Fibroblast of gingiva (primary cell): ENCODE measurements at regions not wholly inside any gene's neighbourhood (a gene's known extent, or its start where the extent isn't known, plus 50 kb on each side); places are given as distances from the start of the nearest gene placed in this dataset.
A peak's percentile ranks its signal among the peaks of the same experiment; 100 is the strongest.
"Not testable (repeated sequence)": the region's sequence is repeated elsewhere in the genome, so short reads cannot be mapped to it uniquely, and the experiment has no call there.

Experiments used
- DNase-seq: peaks from one replicate; pipeline ENCODE4 v3.0.0-alpha.2; 2011; ENCODE audit warnings: low read depth

DNA sequence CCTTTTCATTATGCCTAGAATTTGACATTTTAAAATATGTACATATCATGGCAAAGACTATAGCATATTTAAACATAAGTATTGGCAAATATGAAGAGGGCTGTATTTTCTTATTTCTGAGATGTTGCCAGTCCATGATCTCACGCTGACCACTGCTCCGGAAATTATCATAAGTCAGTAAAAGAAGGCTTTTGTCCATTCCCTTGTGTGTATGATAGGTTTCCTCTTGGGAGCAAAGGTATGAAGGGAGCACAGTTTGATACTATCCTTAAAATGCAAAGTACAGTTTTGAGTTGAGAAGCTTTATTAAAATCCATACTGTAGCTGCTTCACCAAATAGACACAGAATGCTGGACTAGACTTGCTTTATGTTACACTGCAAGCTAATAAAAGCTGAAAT lies 52.6 kb upstream of the AGA start:
- DNase-seq = no peak

DNA sequence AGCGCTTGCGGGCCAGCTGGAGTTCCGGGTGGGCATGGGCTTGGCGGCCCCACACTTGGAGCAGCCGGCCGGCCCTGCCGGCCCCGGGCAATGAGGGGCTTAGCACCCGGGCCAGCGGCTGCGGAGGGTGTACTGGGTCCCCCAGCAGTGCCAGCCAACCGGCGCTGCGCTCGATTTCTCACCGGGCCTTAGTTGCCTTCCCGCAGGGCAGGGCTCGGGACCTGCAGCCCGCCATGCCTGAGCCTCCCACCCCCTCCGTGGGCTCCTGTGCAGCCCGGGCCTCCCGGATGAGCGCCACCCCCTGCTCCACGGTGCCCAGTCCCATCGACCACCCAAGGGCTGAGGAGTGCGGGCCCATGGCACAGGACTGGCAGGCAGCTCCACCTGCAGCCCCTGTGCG lies 53.4 kb upstream of the AGA start:
- DNase-seq = not testable (repeated sequence)

DNA sequence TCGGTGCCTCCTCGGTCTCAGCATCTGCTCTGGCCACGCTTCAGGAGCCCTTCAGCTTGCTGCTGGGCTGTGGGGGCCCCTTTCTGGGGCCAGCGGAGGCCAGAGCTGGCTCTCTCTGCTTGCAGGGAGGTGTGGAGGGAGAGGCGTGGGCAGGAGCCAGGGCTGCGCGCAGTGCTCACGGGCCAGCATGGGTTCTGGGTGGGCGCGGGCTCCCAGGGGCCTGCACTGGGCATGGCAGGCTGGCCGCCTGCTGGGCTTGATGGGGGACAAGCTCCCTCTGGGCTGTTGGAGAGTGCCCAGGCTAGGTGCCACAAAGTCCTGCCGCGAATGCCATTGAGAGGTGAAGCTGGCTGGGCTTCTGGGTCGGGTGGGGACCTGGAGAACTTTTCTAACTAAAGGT lies 57.3 kb upstream of the AGA start:
- DNase-seq = no peak

DNA sequence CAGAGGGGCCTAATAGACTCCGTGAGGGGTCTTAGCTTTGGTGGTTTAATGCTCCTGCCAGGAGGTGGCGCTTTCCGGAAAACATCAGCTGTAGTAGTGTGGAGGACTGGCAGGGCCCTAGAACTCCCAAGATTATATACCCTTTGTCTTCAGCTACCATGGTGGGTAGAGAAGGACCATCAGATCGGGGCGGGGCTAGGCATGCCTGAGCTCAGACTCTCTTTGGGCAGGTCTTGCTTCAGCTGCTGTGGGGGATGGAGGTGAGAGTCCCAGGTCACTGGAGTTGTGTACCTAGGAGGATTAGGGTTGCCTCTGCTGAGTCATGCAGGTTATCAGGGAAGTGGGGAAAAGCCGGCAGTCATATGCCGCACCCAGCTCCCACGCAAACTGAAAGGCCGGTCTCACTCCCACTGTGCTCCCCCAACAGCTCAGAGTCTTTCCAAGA lies 63.0 kb upstream of the AGA start:
- DNase-seq = no peak

DNA sequence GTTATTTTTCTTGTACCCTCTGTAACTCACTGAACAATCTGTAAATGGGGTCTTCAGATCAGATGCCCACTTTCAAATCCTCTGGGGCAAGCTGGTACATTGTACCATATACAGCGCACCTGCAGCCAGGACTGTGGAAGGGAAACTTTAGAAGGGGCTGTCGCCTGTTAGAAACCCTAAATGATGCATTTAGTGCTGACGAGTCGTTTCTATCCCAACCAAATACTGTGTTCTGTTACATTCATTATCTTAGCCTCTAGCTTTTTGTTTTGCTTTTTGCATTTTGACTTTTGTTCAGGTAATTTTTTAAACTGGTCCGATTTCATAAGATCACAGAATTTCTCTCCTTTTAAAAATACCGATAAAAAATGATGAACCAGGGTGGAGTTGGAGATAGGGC lies 66.4 kb upstream of the AGA start:
- no peak for DNase-seq

DNA sequence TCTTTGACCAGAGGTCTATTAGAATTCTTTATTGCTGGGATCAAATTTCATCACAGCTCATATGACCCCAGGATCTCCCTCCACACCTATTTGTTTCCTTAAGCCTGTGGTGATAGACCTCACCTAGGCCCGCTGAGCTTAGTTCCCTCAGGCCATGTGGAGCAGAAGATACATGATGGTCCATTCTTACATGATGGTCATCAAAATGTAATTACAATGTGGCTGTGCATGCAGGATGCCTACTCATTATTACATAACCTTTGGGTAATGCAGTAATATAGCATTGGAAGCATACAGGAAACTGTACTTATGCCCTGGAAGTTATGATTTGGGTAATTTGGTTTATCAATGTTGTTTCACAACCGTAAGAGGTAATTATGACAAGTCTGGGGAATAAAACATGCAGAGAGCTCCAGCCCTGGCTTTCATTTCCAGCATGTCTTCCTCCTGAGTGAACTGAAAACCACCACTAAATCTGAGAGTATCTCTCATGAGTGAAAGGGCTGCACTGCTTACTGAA lies 67.0 kb upstream of the AGA start:
- no peak for DNase-seq

DNA sequence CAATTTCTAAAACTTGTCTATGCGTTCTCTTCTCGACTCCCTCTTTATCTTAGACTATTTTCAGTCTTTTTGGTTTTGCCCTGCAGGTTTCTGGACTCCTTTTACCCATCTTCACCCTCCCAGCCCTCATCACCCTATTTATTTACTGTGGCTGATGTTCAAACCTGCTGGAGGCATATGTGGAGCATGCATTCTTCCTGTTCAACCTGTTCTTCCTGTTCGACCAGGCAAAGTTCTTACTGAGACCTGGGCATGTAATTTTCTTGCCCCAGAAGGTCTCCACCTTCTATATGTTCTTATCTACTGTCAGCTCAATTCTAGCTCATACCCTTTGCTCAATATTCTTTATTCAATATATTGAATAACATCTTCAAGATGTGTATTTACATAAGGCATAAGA lies 69.4 kb upstream of the AGA start:
- DNase-seq = no peak

DNA sequence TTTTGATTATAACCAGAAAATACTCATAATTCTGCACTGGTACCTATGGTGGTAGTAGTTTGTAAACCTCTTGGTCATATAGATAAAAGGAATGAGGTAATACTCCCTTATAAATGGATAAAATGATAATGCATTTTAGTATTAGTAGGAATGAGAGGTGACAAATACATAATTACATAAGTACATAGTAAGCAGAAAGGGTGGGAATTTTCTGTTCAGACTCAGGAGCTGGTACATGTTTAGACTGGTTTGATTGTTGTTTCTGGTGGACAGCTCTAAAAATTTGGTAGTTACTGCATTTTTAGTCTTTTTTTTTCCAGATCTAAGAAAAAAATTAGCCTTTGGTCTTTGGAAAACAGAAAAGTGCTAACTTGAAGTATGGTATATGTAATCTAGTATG lies 70.4 kb upstream of the AGA start:
- DNase-seq = no peak

DNA sequence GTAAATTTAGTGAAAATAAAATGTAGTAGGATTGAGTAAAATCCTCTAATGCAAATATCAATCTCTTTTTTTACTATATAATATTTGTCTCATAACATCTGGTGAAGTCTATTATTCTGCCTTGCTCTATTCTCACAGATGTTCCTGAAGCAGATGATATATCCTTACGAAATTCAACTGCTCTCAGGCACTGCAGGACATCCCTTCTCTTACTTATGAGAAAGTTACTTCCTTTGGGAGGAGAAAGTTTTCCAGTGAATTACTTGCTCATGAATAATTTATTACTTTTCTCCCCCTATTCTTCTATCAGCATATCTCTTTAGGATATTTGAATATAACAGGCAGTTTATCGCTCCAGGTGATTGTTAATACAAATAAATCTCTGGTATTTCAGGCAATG lies 75.6 kb upstream of the AGA start:
- DNase-seq = no peak

DNA sequence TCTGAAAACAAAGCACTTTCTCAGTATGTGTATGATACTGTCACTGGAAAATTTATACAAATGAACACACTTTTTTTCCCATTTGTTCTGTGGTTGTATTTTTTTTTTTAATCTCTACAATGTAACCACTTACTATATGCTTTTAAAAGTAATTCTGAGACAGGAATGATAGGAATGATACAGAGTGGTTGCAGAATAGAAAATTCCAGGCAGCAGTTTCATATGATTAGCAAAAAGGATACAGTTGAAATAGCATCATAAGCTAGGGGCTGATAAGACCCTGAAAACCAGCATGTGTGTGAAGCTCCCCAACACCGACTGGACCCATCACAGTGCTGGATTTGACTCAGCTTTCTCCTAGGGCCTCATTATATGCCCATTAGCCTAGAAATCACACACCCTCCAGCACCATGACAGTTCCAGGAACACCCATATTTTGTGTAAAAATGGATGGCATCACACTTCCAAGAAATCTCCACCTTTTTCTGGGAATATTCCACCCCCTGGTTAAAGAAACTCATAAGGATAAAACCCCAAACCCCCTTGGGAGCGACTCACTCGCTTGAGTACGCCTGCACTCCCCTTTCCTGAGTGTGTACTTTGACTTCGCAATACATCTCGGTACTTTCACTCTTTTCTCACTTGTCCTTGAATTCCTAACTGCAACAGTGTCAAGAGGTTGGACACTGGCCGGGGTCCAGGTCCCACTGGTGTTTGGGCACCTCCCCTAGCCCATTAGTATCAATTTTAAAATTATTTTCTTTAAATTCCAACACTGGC lies 77.4 kb upstream of the AGA start:
- no peak for DNase-seq

DNA sequence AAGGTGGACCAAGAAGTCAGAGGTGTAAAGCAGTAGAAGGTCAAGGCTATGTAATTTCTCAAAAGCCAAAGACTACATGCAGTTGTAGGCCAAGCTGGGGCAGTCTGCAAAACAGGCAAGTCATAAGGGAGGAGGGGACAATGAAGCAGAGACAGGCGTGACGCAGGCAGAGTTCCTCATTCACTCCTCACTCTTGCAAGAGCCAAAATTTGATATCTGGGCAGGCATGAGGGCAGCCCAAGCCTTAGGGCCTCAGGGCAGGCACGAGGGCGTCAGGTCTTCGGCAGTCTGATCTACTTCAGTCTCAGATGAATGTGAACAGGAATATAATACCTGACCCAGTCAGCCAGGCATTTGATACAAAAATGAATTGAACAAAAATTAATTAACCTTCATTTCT lies 86.4 kb upstream of the AGA start:
- DNase-seq = no peak

DNA sequence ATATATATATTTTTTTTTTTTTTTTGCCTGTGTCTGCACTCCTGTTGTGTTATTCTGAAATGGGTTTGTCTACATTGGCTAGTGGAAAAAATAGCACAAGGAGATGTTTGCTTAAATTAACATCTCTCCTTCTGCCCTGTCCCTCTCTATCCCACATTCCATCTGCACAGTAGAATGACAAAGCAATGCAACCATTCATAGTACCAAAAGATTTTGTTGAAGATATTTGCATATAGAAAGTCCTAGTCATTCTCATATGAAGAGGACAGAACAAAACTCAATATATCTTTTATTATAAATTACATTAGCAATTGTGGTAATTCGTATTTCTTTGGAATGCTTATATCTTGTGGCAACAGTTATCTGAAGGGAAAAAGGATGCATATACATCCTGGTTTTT lies 88.3 kb upstream of the AGA start:
- DNase-seq = no peak

DNA sequence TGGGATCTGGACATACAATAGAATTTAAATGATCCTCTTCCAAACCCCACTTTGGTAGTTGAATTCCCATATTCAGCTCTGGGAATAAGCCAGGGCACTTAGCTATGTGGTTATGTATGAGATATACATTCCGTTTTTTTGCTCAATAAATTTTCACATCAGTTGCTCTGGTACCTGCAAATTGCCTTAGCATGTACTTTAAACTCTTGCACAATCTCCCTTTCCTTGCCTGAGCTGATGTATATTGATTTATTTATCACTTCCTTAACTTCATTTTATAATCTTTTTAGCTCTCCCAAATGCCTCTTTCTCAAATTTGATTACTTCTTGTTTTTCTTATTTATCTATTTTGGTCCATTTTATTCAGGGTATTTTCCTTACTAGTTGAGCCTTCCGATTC lies 90.1 kb upstream of the AGA start:
- DNase-seq = no peak

DNA sequence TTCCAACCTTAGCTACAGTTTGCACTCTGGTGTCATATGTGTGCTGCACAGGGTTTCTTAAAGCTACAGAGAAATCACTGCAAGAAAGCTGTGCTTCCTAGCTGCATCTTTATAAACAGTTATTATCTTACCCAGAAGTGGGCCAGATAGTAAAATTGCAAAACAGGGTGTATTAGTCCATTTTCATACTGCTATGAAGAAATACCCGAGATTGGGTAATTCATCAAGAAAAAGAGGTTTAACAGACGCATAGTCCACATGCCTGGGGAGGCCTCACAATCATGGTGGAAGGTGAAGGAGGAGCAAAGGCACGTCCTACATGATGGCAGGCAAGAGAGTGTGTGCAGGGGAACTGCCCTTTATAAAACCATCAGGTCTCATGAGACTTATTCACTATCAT lies 92.6 kb upstream of the AGA start:
- DNase-seq = peak; percentile 33

DNA sequence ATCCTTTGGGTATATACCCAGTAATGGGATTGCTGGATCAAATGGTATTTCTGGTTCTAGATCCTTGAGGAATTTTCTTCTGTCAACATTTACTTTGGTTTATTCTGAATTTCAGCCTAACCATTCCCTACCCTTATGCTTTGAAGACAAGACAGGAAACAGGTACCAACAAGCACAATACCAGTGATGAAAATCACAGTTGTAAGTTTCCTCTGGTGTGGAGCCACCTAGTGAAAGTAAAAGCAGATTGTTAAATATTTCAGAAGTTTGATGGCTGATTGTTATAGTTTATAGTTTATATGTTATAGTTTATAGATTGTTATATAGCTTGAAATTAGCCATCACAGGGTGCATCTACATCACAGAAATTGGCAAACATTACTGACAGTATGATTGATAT lies 104.5 kb upstream of the AGA start:
- DNase-seq = no peak

DNA sequence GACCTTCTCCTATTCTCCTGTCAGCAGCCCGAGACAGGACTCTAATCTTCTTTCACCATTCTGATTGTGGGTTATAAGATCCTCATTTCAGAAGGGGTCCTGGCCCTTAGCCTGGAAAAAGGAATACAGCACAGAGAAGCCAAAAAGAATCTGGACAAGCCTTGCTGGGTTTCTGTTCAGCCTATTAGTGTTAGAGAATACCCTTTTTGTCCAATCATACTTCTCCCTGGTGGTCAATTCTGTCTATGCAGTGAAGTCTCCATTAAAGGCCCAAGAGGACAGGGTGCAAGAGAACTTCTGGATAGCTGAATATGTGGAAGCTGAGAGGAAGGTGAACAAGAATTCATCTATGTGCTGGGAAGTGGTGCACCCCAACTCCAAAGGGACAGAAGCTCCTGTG lies 105.7 kb upstream of the AGA start:
- DNase-seq = no peak

DNA sequence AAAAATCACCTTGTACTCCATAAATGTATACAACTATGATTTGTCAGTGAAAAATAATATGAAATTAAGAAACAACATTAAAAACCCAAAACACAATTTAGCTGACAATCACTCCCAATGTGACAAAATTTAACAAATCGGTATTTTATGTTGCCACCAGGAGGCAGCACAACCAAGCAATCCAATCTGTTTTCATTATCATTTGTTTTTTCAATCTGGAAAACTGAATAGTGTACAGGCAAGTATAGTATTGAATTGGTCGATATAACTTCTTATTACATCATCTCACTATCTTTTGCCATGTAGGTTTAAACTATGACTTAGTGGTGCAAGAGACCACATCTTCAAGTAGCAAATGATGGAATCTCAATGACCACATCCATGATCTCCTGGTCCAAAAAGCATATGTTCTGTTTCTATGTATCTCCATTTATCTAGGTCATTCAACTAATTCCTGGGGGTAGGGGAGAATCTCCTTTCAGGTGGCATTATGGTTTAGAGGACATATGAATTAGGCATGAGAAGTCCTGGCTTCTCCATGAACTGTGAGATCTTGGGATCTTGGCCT lies 112.9 kb upstream of the AGA start:
- DNase-seq = peak; percentile 3

DNA sequence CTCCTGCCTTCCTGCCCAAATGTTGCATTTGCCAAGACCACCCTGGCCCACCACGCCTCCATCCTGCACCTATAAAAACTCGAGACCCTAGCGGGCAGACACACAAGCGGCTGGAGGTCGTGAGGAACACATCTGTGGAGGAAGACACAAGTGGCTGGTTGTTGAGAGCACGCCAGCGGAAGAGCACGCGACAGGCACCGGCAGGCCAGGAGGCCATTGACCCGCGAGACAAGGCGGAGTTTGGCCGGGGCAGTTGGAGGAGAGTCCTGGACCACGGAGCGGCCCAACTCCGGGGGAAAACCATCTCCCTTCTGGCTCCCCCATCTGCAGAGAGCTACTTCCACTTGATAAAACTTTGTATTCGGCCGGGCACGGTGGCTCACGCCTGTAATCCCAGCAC lies 115.2 kb upstream of the AGA start:
- DNase-seq = no peak

DNA sequence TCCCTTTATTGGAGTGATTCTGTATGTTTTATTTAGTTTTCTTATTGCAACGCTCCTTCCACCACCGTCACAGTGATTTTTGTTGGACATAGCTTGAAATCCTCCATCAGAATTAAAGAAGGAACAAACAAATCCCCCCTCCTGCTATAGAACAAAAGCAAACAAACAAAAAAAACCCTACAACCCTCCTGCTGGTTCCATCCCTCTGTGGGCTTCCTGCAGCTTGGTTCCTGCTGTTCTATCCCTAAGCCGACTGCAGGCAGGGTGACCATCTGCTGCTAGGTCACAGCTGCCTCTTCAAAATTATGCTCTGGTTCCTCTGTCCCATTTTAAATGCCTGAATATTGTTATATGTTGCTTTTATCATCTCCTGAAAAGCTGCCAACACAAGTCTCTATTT lies 116.8 kb upstream of the AGA start:
- no peak for DNase-seq

DNA sequence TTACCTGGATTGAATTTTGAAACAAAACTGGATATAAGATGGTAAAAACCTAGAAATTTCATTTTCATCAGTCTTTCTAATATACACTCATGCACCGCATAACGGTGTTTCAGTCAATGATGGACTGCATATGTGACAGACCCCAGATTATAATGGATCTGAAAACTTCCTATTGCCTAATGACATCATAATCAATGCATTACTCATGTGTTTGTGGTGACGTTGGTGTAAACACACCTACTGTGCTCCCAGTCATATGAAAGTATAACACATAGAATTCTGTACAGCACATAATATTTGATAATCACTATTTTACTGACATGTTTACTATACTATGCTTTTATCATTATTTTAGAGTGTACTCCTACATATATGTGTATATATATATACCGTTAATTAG lies 119.9 kb upstream of the AGA start:
- DNase-seq = no peak

DNA sequence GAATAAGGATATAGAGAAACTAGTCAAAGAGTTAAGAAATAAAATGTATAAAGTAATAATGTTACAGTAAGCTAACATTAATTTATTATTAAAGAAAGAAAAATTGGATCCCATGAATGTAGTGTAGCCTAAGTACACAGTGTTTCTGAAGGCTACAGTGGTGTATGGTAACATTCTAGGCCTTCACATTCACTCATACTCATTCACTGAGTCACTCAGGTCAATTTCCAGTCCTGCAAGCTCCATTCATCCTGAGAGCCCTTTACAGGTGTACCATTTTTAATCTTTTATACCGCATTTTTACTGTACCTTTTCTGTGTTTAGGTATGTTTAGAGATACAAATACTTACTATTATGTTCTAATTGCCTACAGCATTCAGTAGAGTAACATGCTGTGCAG lies 120.6 kb upstream of the AGA start:
- DNase-seq = no peak

DNA sequence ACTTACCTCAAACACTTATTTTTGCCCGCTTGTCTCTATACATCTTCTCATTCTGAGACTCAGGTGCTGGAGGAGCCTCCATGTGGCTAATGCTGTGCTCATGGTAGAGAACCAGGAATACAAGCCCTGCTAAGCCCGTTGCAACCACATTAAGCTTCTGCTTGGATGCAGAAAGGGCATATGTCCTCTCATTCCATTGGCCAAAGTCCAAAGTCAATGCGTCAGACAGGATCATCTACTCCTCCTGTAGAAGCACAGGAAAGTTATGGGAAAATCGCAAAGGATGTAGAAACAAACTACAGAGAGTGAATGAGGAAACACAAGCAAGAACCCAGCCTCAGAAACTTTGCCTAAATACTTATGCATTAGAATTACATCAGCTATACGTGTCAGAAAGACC lies 124.5 kb upstream of the AGA start:
- no peak for DNase-seq

DNA sequence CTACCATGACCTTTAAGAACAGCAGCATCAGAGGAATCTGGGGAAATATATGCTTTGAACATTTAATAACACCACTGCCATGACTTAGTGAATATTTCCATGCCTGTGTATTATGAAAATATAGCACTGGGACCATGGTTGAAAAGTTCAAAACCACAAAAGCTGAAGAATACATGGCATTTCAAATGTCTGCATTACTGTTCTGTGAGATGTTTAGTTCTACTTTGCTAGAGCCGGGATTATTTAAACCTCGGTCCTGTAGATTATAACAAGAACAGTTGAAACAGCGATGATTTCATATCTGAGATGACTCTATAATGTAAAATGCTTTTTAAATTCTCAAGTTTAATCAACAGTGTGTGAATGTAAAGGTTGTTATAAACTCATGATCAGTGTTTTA lies 126.7 kb upstream of the AGA start:
- DNase-seq = no peak

DNA sequence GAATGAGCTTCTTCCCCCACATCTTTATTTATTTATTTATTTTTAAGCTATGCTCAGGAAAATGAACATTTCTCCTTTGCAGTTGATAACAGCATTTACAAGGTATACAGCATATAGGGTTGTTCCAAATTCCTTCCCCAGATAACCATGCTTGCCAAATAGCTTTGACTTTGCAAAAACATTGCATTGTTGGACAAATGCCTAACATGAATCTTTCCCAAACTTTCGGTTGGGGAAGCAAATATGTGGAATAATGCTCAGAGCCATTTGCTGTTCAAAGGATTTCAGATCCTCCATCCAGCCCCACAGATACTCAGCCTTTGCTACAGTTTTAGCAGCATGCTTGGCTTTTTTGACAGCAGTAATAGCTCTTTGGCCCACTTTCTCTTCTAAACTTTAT lies 127.2 kb upstream of the AGA start:
- peak; percentile 17 for DNase-seq
